Liver (tissue), 8 donors: ENCODE measurements at regions not wholly inside any gene's neighbourhood (a gene's known extent, or its start where the extent isn't known, plus 50 kb on each side); places are given as distances from the start of the nearest gene placed in this dataset.

ENCODE experiments used
- DNase-seq: peaks from one replicate; pipeline ENCODE4 v3.0.0-alpha.2; 2017; ENCODE audit warnings: low spot score
- H3K27ac ChIP-seq, 2 donors: one replicate each; pipeline ENCODE4 v1.7.0; 2013; ENCODE audit warnings: inconsistent platforms in 2 of 2, low read length in 2 of 2, control low read depth in 1 of 2, low read depth in 1 of 2, mild to moderate bottlenecking in 1 of 2
- H3K27me3 ChIP-seq, 4 donors: one replicate each; pipeline versions ENCODE4 v1.6.1 to v1.7.0; 2013; ENCODE audit warnings: low read length in 3 of 4, inconsistent platforms in 1 of 4, mild to moderate bottlenecking in 1 of 4, moderate library complexity in 1 of 4; ENCODE audit not compliant: control insufficient read depth in 4 of 4, insufficient read depth in 4 of 4
- H3K36me3 ChIP-seq, 4 donors: one replicate each; pipeline versions ENCODE4 v1.6.1 to v1.7.0; 2013; ENCODE audit warnings: low read length in 3 of 4, mild to moderate bottlenecking in 3 of 4, low read depth in 1 of 4, moderate library complexity in 1 of 4; ENCODE audit not compliant: control insufficient read depth in 4 of 4, insufficient read depth in 3 of 4
- H3K4me1 ChIP-seq, 4 donors: one replicate each; pipeline versions ENCODE4 v1.6.1 to v1.7.0; 2013; ENCODE audit warnings: low read length in 3 of 4, mild to moderate bottlenecking in 3 of 4, moderate library complexity in 1 of 4; ENCODE audit not compliant: control insufficient read depth in 4 of 4, insufficient read depth in 4 of 4
- H3K4me3 ChIP-seq, 3 donors: one replicate each; pipeline versions ENCODE4 v1.6.1 to v1.7.0; 2013; ENCODE audit warnings: low read length in 3 of 3, control low read depth in 1 of 3, low read depth in 1 of 3, mild to moderate bottlenecking in 1 of 3
- H3K9ac ChIP-seq, 2 donors: one replicate each; pipeline ENCODE4 v1.7.0; 2013; ENCODE audit warnings: low read length in 2 of 2, mild to moderate bottlenecking in 2 of 2, moderate library complexity in 2 of 2, control low read depth in 1 of 2, low read depth in 1 of 2
- H3K9me3 ChIP-seq, 4 donors: one replicate each; pipeline versions ENCODE4 v1.6.1 to v1.7.0; 2013; ENCODE audit warnings: low read length in 3 of 4; ENCODE audit not compliant: control insufficient read depth in 4 of 4
- ATF3 ChIP-seq: IDR thresholded peaks from 2 replicates; pipeline ENCODE4 v1.6.1; 2016; ENCODE audit warnings: antibody characterized with exemption
- CTCF ChIP-seq: fragments of 150-350 bp; IDR thresholded peaks from 2 replicates; pipeline ENCODE4 v1.5.1; 2017; ENCODE audit warnings: improper control_type of control experiment, low read depth, low read length; ENCODE audit not compliant: missing input control
- EGR1 ChIP-seq, 2 donors: IDR thresholded peaks; 2 replicates each; pipeline ENCODE4 v1.6.1; 2016 to 2018; ENCODE audit warnings: antibody characterized with exemption in 2 of 2, low read depth in 2 of 2
- FOXA2 ChIP-seq: IDR thresholded peaks from 2 replicates; pipeline ENCODE4 v1.6.1; 2016; ENCODE audit warnings: antibody characterized with exemption
- GABPA ChIP-seq, 2 donors: IDR thresholded peaks in 1 of 2; conservative IDR thresholded peaks in 1 of 2; 2 replicates each; pipeline ENCODE4 v1.6.1; 2016; ENCODE audit warnings: antibody characterized with exemption in 2 of 2, mild to moderate bottlenecking in 1 of 2, moderate library complexity in 1 of 2
- NR2F2 ChIP-seq: IDR thresholded peaks from 2 replicates; pipeline ENCODE4 v1.6.1; 2016; ENCODE audit warnings: antibody characterized with exemption
- RAD21 ChIP-seq, 2 donors: IDR thresholded peaks; 2 replicates each; pipeline ENCODE4 v1.6.1; 2016; ENCODE audit warnings: antibody characterized with exemption in 2 of 2, mild to moderate bottlenecking in 2 of 2
- REST ChIP-seq: IDR thresholded peaks from 2 replicates; pipeline ENCODE4 v1.6.1; 2016; ENCODE audit warnings: antibody characterized with exemption, mild to moderate bottlenecking
- RXRA ChIP-seq, 2 donors: IDR thresholded peaks; 2 replicates each; pipeline ENCODE4 v1.6.1; 2017 to 2018; ENCODE audit warnings: antibody characterized with exemption in 2 of 2, mild to moderate bottlenecking in 1 of 2
- SP1 ChIP-seq: IDR thresholded peaks from 2 replicates; pipeline ENCODE4 v1.6.1; 2018; ENCODE audit warnings: antibody characterized with exemption, mild to moderate bottlenecking
- TAF1 ChIP-seq: conservative IDR thresholded peaks from 2 replicates; pipeline ENCODE4 v1.6.1; 2016; ENCODE audit warnings: antibody characterized with exemption, mild to moderate bottlenecking
- WGBS: extraction: QIAGEN DNeasy Blood & Tissue Kit; methylation state at CpG from one replicate; pipeline ENCODE4 v1.1.7; 2013; 5-methylcytosine and 5-hydroxymethylcytosine counted together
- TF ChIP-seq, protein P1 (sequence below): IDR thresholded peaks from 2 replicates; pipeline ENCODE4 v1.6.1; 2016; ENCODE audit warnings: antibody characterized with exemption
- TF ChIP-seq, protein P2 (sequence below): IDR thresholded peaks from 2 replicates; pipeline ENCODE4 v1.6.1; 2016; ENCODE audit warnings: antibody characterized with exemption
- donor health status: healthy.
- donor health status: healthy.
- donor health status: healthy.
- donor health status: healthy.
- donor health status: healthy.

- 89% methylated on average over 2 of the region's 2 CpGs for WGBS
- no peaks in the 10 kb centered on the region for H3K36me3 ChIP-seq
- no peaks in the 10 kb centered on the region for H3K9me3 ChIP-seq
- H3K27ac ChIP-seq, result no peak overlapping the region
- no peak overlapping the region for H3K9ac ChIP-seq
- no peak overlapping the region for H3K4me3 ChIP-seq
- H3K27me3 ChIP-seq, result no peaks in the 10 kb centered on the region
- DNase-seq, result no peak
- no peak for TF ChIP-seq NR2F2
- TF ChIP-seq CTCF, result no peak
- no peak for TF ChIP-seq GABPA (IDR thresholded peaks at IDR 0.05 in 1 of 2, conservative IDR thresholded peaks at IDR 0.05 in 1 of 2)
- TF ChIP-seq, protein P1, sequence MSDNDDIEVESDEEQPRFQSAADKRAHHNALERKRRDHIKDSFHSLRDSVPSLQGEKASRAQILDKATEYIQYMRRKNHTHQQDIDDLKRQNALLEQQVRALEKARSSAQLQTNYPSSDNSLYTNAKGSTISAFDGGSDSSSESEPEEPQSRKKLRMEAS, result no peak
- no peak for TF ChIP-seq EGR1 (IDR thresholded peaks at IDR 0.05; ENCODE audit: low read depth in 2 of 2)
- TF ChIP-seq RAD21 (IDR thresholded peaks at IDR 0.05), result no peak
- TF ChIP-seq ATF3, result no peak
- TF ChIP-seq FOXA2, result no peak
- TF ChIP-seq RXRA (IDR thresholded peaks at IDR 0.05), result no peak
- peaks cover 0 to 22% (median 12%) of the 10 kb centered on the region in 4 donors for H3K4me1 ChIP-seq
These were observed 192.3 kb downstream of the MZT1 start for GRCh38 chr13:72534951-72535640.

DNA sequence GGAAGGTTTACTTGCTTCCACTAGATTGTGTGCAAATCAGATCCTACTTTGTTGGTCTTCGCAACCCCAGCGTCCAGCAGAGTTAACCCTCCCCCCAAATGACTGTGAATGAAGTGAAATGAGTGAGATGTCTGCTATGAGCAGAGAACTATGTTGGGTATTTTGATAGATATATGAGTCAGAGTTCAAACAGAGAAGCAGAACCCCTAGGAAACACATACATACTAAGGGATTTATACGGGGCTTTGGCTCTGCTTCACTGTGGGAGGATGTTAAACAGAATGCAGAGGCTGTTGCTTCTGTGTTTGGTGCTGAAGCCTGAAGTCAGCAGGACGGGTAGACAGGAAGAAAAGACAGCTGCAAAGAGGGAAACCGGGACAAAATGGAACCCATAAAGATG is 197.0 kb downstream of the MZT1 start:
- no peak for TF ChIP-seq NR2F2
- TF ChIP-seq FOXA2, result no peak
- no peak for TF ChIP-seq GABPA (IDR thresholded peaks at IDR 0.05 in 1 of 2, conservative IDR thresholded peaks at IDR 0.05 in 1 of 2)
- TF ChIP-seq, protein P2, sequence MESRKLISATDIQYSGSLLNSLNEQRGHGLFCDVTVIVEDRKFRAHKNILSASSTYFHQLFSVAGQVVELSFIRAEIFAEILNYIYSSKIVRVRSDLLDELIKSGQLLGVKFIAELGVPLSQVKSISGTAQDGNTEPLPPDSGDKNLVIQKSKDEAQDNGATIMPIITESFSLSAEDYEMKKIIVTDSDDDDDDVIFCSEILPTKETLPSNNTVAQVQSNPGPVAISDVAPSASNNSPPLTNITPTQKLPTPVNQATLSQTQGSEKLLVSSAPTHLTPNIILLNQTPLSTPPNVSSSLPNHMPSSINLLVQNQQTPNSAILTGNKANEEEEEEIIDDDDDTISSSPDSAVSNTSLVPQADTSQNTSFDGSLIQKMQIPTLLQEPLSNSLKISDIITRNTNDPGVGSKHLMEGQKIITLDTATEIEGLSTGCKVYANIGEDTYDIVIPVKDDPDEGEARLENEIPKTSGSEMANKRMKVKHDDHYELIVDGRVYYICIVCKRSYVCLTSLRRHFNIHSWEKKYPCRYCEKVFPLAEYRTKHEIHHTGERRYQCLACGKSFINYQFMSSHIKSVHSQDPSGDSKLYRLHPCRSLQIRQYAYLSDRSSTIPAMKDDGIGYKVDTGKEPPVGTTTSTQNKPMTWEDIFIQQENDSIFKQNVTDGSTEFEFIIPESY, result no peak
- TF ChIP-seq TAF1, result no peak
- no peak for TF ChIP-seq REST
- TF ChIP-seq RXRA (IDR thresholded peaks at IDR 0.05), result no peak
- TF ChIP-seq EGR1 (IDR thresholded peaks at IDR 0.05; ENCODE audit: low read depth in 2 of 2), result no peak
- TF ChIP-seq SP1, result no peak
- no peak for TF ChIP-seq CTCF
- Histone ChIP-seq H3K27me3 (no peaks in the 10 kb centered on the region), H3K9ac (no peak overlapping the region), H3K27ac (no peak overlapping the region), H3K4me1 (no peaks in the 10 kb centered on the region), H3K9me3 (no peaks in the 10 kb centered on the region), H3K4me3 (no peak overlapping the region), H3K36me3 (no peaks in the 10 kb centered on the region)
- WGBS, result 77% methylated on average over 5 of the region's 5 CpGs
- no peak for DNase-seq
